HG03196 (cell line): ENCODE measurements at regions not wholly inside any gene's neighbourhood (a gene's known extent, or its start where the extent isn't known, plus 50 kb on each side); places are given as distances from the start of the nearest gene placed in this dataset.

Experiments
- ATAC-seq: cut with Tn5 transposase; IDR thresholded peaks from one replicate; pipeline ENCODE4 v1.9.1; 2021; ENCODE audit not compliant: unreplicated experiment

DNA sequence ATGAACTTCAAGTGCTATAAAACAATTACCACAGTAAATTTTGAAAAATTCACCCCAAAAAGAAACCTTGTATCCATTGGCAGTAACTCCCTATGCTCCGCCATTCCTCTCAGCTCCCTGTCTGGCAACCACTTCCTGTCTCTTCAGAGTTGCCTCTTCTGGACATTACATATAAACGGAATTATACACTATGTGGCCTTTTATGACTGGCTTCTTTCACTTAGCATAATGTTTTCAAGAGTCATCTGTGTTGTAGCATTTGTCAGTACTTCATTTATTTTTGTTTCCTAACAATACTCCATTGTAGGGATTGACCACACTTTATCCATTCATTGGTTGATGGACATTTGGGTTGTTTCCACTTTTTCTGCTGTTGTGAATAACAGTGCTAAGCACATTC, 50.1 kb downstream of the CEP43 start:
- no peak for ATAC-seq

GRCh38 chr6:167050903-167051302, 51.7 kb downstream of the CEP43 start:
- no peak for ATAC-seq

- no peak for ATAC-seq
Observed at GRCh38 chr6:167053895-167054530, 54.8 kb downstream of the CEP43 start.

- ATAC-seq, result no peak
Observed at GRCh38 chr6:167054987-167055386, 55.8 kb downstream of the CEP43 start.

GRCh38 chr6:167056370-167056769, 57.2 kb downstream of the CEP43 start:
- ATAC-seq, result peak; percentile 89

DNA sequence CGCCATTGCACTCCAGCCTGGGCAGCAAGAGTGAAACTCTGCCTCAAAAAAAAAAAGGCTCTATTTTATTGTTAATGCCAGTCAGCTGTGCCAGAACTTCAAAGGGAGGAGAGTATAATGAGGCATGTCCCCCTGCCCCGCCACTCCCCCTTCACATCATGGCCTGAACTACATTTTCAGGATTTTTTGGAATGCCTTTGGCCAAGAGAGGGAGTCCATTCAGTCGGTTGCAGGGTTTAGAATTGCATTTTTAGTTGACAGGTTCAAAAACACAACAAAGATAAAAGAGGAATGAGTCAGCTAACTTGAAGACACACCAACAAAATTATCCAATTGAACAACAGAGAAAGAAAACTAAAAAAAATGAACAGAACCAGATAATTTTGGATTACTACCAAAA, 59.1 kb downstream of the CEP43 start:
- no peak for ATAC-seq
